ENCODE measurements at regions not wholly inside any gene's neighbourhood (a gene's known extent, or its start where the extent isn't known, plus 50 kb on each side); places are given as distances from the start of the nearest gene placed in this dataset.

DNA sequence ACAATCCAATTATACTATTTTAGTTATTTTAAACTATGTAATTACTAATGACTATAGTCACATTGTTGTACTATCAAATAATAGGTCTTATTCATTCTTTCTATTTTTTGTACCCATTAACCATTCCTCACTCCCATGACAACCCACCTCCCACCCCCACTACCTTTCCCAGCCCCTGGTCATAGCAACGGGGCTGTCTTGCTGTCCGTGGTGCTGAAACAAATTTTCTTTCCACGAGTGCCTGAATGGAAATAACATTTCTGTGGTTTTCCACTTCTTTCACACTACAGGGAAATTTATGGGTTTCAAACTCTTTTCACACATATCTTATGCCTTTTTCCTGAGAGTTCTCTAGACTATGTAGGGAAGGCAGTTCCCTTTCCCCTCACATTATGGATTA is 326.6 kb downstream of the PHKB start:
- H3K4me1 ChIP-seq (ENCODE audit: insufficient read depth), result no peaks in the 10 kb centered on the region
- H3K4me3 ChIP-seq, result no peak overlapping the region
- Mint-ChIP-seq H3K4me3 (no peak overlapping the region), H3K4me1 (no peaks in the 10 kb centered on the region), H3K27me3 (ENCODE audit: insufficient read depth, low read depth, poor library complexity) (peaks cover 5% of the 10 kb centered on the region), H3K27ac (no peak overlapping the region), H3K9me3 (peaks cover 34% of the 10 kb centered on the region), H3K36me3 (ENCODE audit: low read depth) (peaks cover 13% of the 10 kb centered on the region; the same call in 2 of the 3 replicates)
- no peak overlapping the region for H2AFZ ChIP-seq
- ATAC-seq (no peak; the same call in 2 of the 3 replicates), DNase-seq (ENCODE audit: low spot score) (peak; percentile 67)
- peaks cover 5% of the 10 kb centered on the region; the same call in 1 of the 2 replicates for H3K36me3 ChIP-seq (ENCODE audit: insufficient read depth)
- TF ChIP-seq STAT1 (IDR thresholded peaks at IDR 0.05; ENCODE audit: unreplicated experiment) (no peak), REST (IDR thresholded peaks at IDR 0.05; ENCODE audit: unreplicated experiment) (peak; percentile 89)
- no peaks in the 10 kb centered on the region for H3K79me2 ChIP-seq (replicated peaks; ENCODE audit: insufficient read depth)
- no peak overlapping the region for H3K27ac ChIP-seq (ENCODE audit: low read depth)
- H3F3A ChIP-seq (replicated peaks; ENCODE audit: low read depth), result no peaks in the 10 kb centered on the region
- H4K20me1 ChIP-seq (replicated peaks; ENCODE audit: insufficient read depth), result no peaks in the 10 kb centered on the region
- H3K9me2 ChIP-seq (ENCODE audit: insufficient read depth), result 0 out of 2 replicates have a peak, but pooled peaks cover 14% of the 10 kb centered on the region
- H3K4me2 ChIP-seq, result no peak overlapping the region
- H3K27me3 ChIP-seq (ENCODE audit: insufficient read depth), result no peaks in the 10 kb centered on the region

DNA sequence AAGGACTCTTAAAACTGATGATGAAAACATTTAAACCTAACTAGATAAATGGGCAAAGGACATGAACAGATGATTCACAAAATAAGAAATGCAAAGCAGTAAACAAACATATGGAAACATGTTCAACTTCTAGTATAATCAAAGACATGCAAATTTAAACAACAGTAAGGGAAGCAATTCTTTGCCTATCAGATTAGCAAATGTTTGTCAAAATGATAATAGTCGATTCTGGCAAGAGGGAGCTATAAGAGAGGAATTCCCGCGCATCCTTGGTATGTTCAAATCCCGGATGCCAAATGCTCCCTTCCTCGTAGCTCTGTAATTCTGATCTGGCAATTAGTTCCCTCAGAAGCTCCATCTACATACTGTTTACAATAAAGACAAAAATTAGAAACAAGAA is 320.5 kb downstream of the PHKB start:
- H3K4me2 ChIP-seq, result no peak overlapping the region
- no peaks in the 10 kb centered on the region for H3K27me3 ChIP-seq (ENCODE audit: insufficient read depth)
- no peak overlapping the region for H3K27ac Mint-ChIP-seq
- no peaks in the 10 kb centered on the region; the same call in 2 of the 3 replicates for H3K9me3 Mint-ChIP-seq
- H3K9me2 ChIP-seq (ENCODE audit: insufficient read depth), result peaks cover 28% of the 10 kb centered on the region
- H3F3A ChIP-seq (replicated peaks; ENCODE audit: low read depth), result no peaks in the 10 kb centered on the region
- no peaks in the 10 kb centered on the region for H3K36me3 Mint-ChIP-seq (ENCODE audit: low read depth)
- H3K4me3 Mint-ChIP-seq, result no peak overlapping the region
- H4K20me1 ChIP-seq (replicated peaks; ENCODE audit: insufficient read depth), result no peaks in the 10 kb centered on the region
- peaks cover 17% of the 10 kb centered on the region for H3K4me1 ChIP-seq (ENCODE audit: insufficient read depth)
- no peak overlapping the region for H3K27ac ChIP-seq (ENCODE audit: low read depth)
- H3K79me2 ChIP-seq (replicated peaks; ENCODE audit: insufficient read depth), result no peaks in the 10 kb centered on the region
- no peak for DNase-seq (ENCODE audit: low spot score)
- peaks cover 20% of the 10 kb centered on the region for H3K4me1 Mint-ChIP-seq
- H2AFZ ChIP-seq, result no peak overlapping the region
- no peaks in the 10 kb centered on the region for H3K36me3 ChIP-seq (ENCODE audit: insufficient read depth)
- no peak overlapping the region for H3K4me3 ChIP-seq
- ATAC-seq, result no peak
- peaks cover 8% of the 10 kb centered on the region for H3K27me3 Mint-ChIP-seq (ENCODE audit: insufficient read depth, low read depth, poor library complexity)
- TF ChIP-seq EZH2 (IDR thresholded peaks at IDR 0.05; ENCODE audit: low read depth, unreplicated experiment) (no peak), CTCF (conservative IDR thresholded peaks at IDR 0.05; ENCODE audit: low read depth in 2 of 2) (no peak), REST (IDR thresholded peaks at IDR 0.05; ENCODE audit: unreplicated experiment) (no peak), EZH2phosphoT487 (IDR thresholded peaks at IDR 0.05; ENCODE audit: unreplicated experiment) (no peak), ZNF114 (CRISPR knock-in tag; IDR thresholded peaks at IDR 0.05) (no peak), JUNB (IDR thresholded peaks at IDR 0.05; ENCODE audit: unreplicated experiment) (no peak), POLR2AphosphoS5 (IDR thresholded peaks at IDR 0.05; ENCODE audit: low read depth) (no peak), CREB1 (CRISPR knock-in tag; IDR thresholded peaks at IDR 0.05; ENCODE audit: low read depth) (no peak)
- TF ChIP-seq, protein P1, sequence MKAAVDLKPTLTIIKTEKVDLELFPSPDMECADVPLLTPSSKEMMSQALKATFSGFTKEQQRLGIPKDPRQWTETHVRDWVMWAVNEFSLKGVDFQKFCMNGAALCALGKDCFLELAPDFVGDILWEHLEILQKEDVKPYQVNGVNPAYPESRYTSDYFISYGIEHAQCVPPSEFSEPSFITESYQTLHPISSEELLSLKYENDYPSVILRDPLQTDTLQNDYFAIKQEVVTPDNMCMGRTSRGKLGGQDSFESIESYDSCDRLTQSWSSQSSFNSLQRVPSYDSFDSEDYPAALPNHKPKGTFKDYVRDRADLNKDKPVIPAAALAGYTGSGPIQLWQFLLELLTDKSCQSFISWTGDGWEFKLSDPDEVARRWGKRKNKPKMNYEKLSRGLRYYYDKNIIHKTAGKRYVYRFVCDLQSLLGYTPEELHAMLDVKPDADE (IDR thresholded peaks at IDR 0.05), result no peak
